ENCODE measurements at regions not wholly inside any gene's neighbourhood (a gene's known extent, or its start where the extent isn't known, plus 50 kb on each side); places are given as distances from the start of the nearest gene placed in this dataset.

- no peaks in the 10 kb centered on the region for H3K36me3 ChIP-seq
- no peak overlapping the region for H3K4me3 ChIP-seq
- intact Hi-C loops (cut with DNase I; ENCODE audit: low total_unique reads) = no loop called here
- peaks cover 0 to 6% (median 0%) of the 10 kb centered on the region in 7 donors for H3K27me3 ChIP-seq (replicated peaks in 1 of 7)
- DNase-seq = no peak
- 57 to 81% (median 70%) methylated on average over 4 of the region's 4 CpGs for WGBS, 5 donors
- no peaks in the 10 kb centered on the region for H3K9me3 ChIP-seq
- H3K4me1 ChIP-seq = peaks cover 0 to 13% (median 11%) of the 10 kb centered on the region in 6 donors
- TF ChIP-seq CTCF (IDR thresholded peaks at IDR 0.05 in 8 of 11, conservative IDR thresholded peaks at IDR 0.05 in 3 of 11) (no peak), POLR2AphosphoS5 (IDR thresholded peaks at IDR 0.05) (no peak), POLR2A (IDR thresholded peaks at IDR 0.05) (no peak)
- peak overlapping the region in 2 of 8 donors; percentile 1 to 11 for H3K27ac ChIP-seq
These were observed 385.2 kb downstream of the NPIPA8 start for GRCh38 chr16:17951378-17951777.

- no peaks in the 10 kb centered on the region for H3K9me3 ChIP-seq
- H3K27ac ChIP-seq = no peak overlapping the region
- peak overlapping the region in 1 of 8 donors; percentile 5 for H3K4me3 ChIP-seq
- 8 to 17% (median 16%) methylated on average over 4 of the region's 4 CpGs for WGBS, 5 donors
- TF ChIP-seq POLR2AphosphoS5 (IDR thresholded peaks at IDR 0.05) (no peak), POLR2A (IDR thresholded peaks at IDR 0.05) (no peak), CTCF (IDR thresholded peaks at IDR 0.05 in 8 of 11, conservative IDR thresholded peaks at IDR 0.05 in 3 of 11) (no peak)
- DNase-seq = no peak
- H3K36me3 ChIP-seq = no peaks in the 10 kb centered on the region
- peaks cover 0 to 13% (median 11%) of the 10 kb centered on the region in 6 donors for H3K4me1 ChIP-seq
- intact Hi-C loops (cut with DNase I; ENCODE audit: low total_unique reads) = no loop called here
- peaks cover 0 to 6% (median 0%) of the 10 kb centered on the region in 7 donors for H3K27me3 ChIP-seq (replicated peaks in 1 of 7)
These were observed 386.6 kb downstream of the NPIPA8 start for GRCh38 chr16:17949982-17950250.

GRCh38 chr16:17949141-17949981 lies 387.2 kb downstream of the NPIPA8 start:
- WGBS, 5 donors = 18 to 27% (median 20%) methylated on average over 10 of the region's 10 CpGs
- intact Hi-C loops (cut with DNase I; ENCODE audit: low total_unique reads) = no loop called here
- TF ChIP-seq CTCF (IDR thresholded peaks at IDR 0.05 in 8 of 11, conservative IDR thresholded peaks at IDR 0.05 in 3 of 11) = no peak
- TF ChIP-seq POLR2AphosphoS5 (IDR thresholded peaks at IDR 0.05) = no peak
- TF ChIP-seq POLR2A (IDR thresholded peaks at IDR 0.05) = no peak
- Histone ChIP-seq H3K4me1 (peaks cover 0 to 13% (median 11%) of the 10 kb centered on the region in 6 donors), H3K36me3 (no peaks in the 10 kb centered on the region), H3K4me3 (peak overlapping the region in 1 of 8 donors; percentile 5), H3K27me3 (replicated peaks in 1 of 7) (peaks cover 0 to 6% (median 0%) of the 10 kb centered on the region in 7 donors), H3K9me3 (no peaks in the 10 kb centered on the region), H3K27ac (no peak overlapping the region)
- DNase-seq = no peak

GRCh38 chr16:17947637-17948036 lies 388.9 kb downstream of the NPIPA8 start:
- Histone ChIP-seq H3K27me3 (replicated peaks in 1 of 7) (peaks cover 0 to 6% (median 0%) of the 10 kb centered on the region in 7 donors), H3K4me3 (no peak overlapping the region), H3K36me3 (no peaks in the 10 kb centered on the region), H3K9me3 (no peaks in the 10 kb centered on the region), H3K4me1 (peaks cover 0 to 13% (median 11%) of the 10 kb centered on the region in 6 donors), H3K27ac (no peak overlapping the region)
- intact Hi-C loops (cut with DNase I; ENCODE audit: low total_unique reads) = no loop called here
- WGBS, 5 donors = 86 to 92% (median 90%) methylated on average over 3 of the region's 3 CpGs
- DNase-seq = no peak
- TF ChIP-seq CTCF (IDR thresholded peaks at IDR 0.05 in 8 of 11, conservative IDR thresholded peaks at IDR 0.05 in 3 of 11) = no peak
- TF ChIP-seq POLR2AphosphoS5 (IDR thresholded peaks at IDR 0.05) = no peak
- TF ChIP-seq POLR2A (IDR thresholded peaks at IDR 0.05) = no peak
